Peyer's patch (tissue), 4 donors: ENCODE measurements at regions not wholly inside any gene's neighbourhood (a gene's known extent, or its start where the extent isn't known, plus 50 kb on each side); places are given as distances from the start of the nearest gene placed in this dataset.

Experiments used
- POLR2A ChIP-seq, 2 donors: fragments of 450-650 bp; IDR thresholded peaks; one replicate each; pipeline ENCODE4 v1.5.1; 2017; ENCODE audit warnings: antibody characterized with exemption in 2 of 2, mild to moderate bottlenecking in 2 of 2, moderate library complexity in 2 of 2
- TF ChIP-seq, protein P1 (sequence below), 6 experiments: fragments of 450-650 bp in 4 of 6; fragments of 200-600 bp in 2 of 6; sonication (generic) in 1 of 6; IDR thresholded peaks; one replicate each; pipeline ENCODE4 v1.5.1; 2017 to 2019; ENCODE audit warnings: antibody characterized with exemption in 6 of 6, mild to moderate bottlenecking in 3 of 6, moderate library complexity in 1 of 6

DNA sequence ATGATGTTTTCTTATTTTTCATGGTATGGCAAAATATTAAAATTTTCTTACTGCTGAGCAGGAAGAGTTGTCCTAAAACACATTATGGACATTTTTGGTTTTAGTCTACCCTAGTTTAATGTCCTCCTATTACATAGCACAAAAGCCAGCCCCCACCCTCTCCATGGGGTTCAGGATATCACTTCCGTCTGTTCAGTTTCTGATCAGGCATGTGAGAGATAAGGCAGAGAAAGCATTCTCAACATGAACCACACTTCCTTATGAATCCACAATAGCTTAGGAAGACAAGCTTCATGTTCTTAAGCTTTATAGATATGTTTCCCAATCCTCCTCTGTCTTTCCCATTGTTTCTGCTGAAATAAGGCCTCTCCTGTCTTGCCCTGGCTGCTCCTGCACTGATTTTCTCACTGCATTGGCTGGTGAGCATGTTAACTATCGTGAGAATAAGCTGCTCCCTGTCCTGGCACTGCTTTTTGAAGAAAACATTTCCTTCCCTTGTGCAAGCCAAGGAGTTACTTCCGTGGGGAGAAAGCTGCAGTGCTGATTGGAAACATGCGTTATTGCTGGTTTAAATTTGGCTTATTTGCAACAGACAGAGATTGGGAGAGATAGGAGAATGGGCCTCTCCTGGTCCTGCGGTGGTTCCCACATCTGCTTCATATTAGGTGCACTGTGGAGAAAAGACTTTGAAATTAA is 260.3 kb upstream of the RPS23 start:
- TF ChIP-seq, protein P1, sequence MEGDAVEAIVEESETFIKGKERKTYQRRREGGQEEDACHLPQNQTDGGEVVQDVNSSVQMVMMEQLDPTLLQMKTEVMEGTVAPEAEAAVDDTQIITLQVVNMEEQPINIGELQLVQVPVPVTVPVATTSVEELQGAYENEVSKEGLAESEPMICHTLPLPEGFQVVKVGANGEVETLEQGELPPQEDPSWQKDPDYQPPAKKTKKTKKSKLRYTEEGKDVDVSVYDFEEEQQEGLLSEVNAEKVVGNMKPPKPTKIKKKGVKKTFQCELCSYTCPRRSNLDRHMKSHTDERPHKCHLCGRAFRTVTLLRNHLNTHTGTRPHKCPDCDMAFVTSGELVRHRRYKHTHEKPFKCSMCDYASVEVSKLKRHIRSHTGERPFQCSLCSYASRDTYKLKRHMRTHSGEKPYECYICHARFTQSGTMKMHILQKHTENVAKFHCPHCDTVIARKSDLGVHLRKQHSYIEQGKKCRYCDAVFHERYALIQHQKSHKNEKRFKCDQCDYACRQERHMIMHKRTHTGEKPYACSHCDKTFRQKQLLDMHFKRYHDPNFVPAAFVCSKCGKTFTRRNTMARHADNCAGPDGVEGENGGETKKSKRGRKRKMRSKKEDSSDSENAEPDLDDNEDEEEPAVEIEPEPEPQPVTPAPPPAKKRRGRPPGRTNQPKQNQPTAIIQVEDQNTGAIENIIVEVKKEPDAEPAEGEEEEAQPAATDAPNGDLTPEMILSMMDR (IDR thresholded peaks at IDR 0.05): no peak
- TF ChIP-seq POLR2A (IDR thresholded peaks at IDR 0.05): no peak
